RPMI7951 (cell line): ENCODE measurements at regions not wholly inside any gene's neighbourhood (a gene's known extent, or its start where the extent isn't known, plus 50 kb on each side); places are given as distances from the start of the nearest gene placed in this dataset.
"Not testable (repeated sequence)": the region's sequence is repeated elsewhere in the genome, so short reads cannot be mapped to it uniquely, and the experiment has no call there.

Experiments used
- DNase-seq: peaks from one replicate; pipeline ENCODE4 v3.0.0-alpha.2; 2012; ENCODE audit warnings: low read depth

GRCh38 chr6:121594053-121594452 lies 158.6 kb downstream of the GJA1 start:
- no peak for DNase-seq

GRCh38 chr6:121595646-121596045 lies 160.2 kb downstream of the GJA1 start:
- DNase-seq, result no peak

- DNase-seq, result no peak
These were observed 161.0 kb downstream of the GJA1 start for GRCh38 chr6:121596441-121596840.

- DNase-seq, result peak; percentile 44
These were observed 162.2 kb downstream of the GJA1 start for GRCh38 chr6:121597654-121598053.

- DNase-seq, result not testable (repeated sequence)
These were observed 163.9 kb downstream of the GJA1 start for GRCh38 chr6:121599331-121599730.

- no peak for DNase-seq
These were observed 165.1 kb downstream of the GJA1 start for GRCh38 chr6:121600389-121601168.

GRCh38 chr6:121603486-121603885 lies 168.0 kb downstream of the GJA1 start:
- no peak for DNase-seq

GRCh38 chr6:121607721-121608120 lies 172.3 kb downstream of the GJA1 start:
- DNase-seq, result no peak

GRCh38 chr6:121608270-121608669 lies 172.8 kb downstream of the GJA1 start:
- no peak for DNase-seq

- DNase-seq, result no peak
These were observed 173.8 kb downstream of the GJA1 start for GRCh38 chr6:121609281-121609680.

- DNase-seq, result no peak
These were observed 177.5 kb downstream of the GJA1 start for GRCh38 chr6:121612927-121613326.

GRCh38 chr6:121614115-121614514 lies 178.7 kb downstream of the GJA1 start:
- DNase-seq, result no peak

- no peak for DNase-seq
These were observed 180.0 kb downstream of the GJA1 start for GRCh38 chr6:121615493-121615892.

- no peak for DNase-seq
These were observed 181.0 kb downstream of the GJA1 start for GRCh38 chr6:121616406-121616805.

GRCh38 chr6:121617388-121617787 lies 181.9 kb downstream of the GJA1 start:
- DNase-seq, result no peak

- no peak for DNase-seq
These were observed 183.6 kb downstream of the GJA1 start for GRCh38 chr6:121619013-121619412.

- DNase-seq, result no peak
These were observed 184.7 kb downstream of the GJA1 start for GRCh38 chr6:121619987-121620740.

GRCh38 chr6:121627761-121628160 lies 192.3 kb downstream of the GJA1 start:
- DNase-seq, result no peak

- no peak for DNase-seq
These were observed 195.3 kb downstream of the GJA1 start for GRCh38 chr6:121630716-121631115.

- DNase-seq, result not testable (repeated sequence)
These were observed 196.3 kb downstream of the GJA1 start for GRCh38 chr6:121631752-121632151.

- DNase-seq, result no peak
These were observed 197.9 kb downstream of the GJA1 start for GRCh38 chr6:121633309-121633708.

GRCh38 chr6:121634586-121634985 lies 199.1 kb downstream of the GJA1 start:
- DNase-seq, result peak; percentile 30

GRCh38 chr6:121635355-121635754 lies 199.9 kb downstream of the GJA1 start:
- DNase-seq, result no peak
